ENCODE measurements at regions not wholly inside any gene's neighbourhood (a gene's known extent, or its start where the extent isn't known, plus 50 kb on each side); places are given as distances from the start of the nearest gene placed in this dataset.
A peak's percentile ranks its signal among the peaks of the same experiment; 100 is the strongest.

DNA sequence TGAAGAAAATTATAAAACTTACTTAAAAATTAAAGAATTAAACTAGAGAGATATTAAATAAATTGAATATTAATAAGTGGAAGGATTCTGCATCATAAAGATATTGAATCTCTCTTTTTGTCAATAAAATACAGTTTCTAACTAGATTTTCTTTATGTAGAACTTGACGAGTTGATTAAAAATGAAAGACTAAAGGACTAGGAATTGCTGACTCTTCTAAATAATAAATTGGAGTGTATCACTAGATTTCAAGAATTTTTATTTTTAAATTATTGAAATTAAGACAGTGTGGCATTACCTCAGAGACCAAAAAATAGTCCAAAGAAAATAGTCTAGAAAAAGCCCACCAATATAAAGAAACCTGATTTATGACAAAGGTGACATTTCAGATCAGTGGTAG lies 492.4 kb downstream of the CETN3 start:
- in situ Hi-C loops (cut with MboI; ENCODE audit: low sequenced_read_pairs): no loop called here
- WGBS, 2 experiments (ENCODE audit: extremely low coverage in 2 of 2, insufficient read length in 1 of 2): no CpG with 5 or more reads among the region's 1 CpG

More for the DNA sequence above, 492.4 kb downstream of the CETN3 start:
- H4K5ac ChIP-seq (ENCODE audit: low read depth, low read length): no peak overlapping the region
- no peak overlapping the region for H3K27ac ChIP-seq (ENCODE audit: insufficient read depth, low read length)
- H2AK5ac ChIP-seq (ENCODE audit: low read depth, low read length): no peak overlapping the region
- no peak for ATAC-seq (ENCODE audit: low read depth)
- no peak overlapping the region for H3K4ac ChIP-seq (ENCODE audit: low read depth, low read length)
- no peaks in the 10 kb centered on the region for H3K79me1 ChIP-seq (ENCODE audit: low read depth in 1 of 2, low read length in 2 of 2)
- H3K4me1 ChIP-seq (ENCODE audit: control insufficient read depth, insufficient read depth, low read length): no peaks in the 10 kb centered on the region
- TF ChIP-seq NFE2L2 (IDR thresholded peaks at IDR 0.05; ENCODE audit: low read depth, low read length): no peak
- peak; percentile 56 for TF ChIP-seq MAFK (IDR thresholded peaks at IDR 0.05; ENCODE audit: low read depth, low read length)
- H3K56ac ChIP-seq (ENCODE audit: extremely low read depth, insufficient read depth, low read length): no peak overlapping the region
- H3K14ac ChIP-seq (replicated peaks; ENCODE audit: low read depth, low read length): no peak overlapping the region
- H4K91ac ChIP-seq (ENCODE audit: insufficient read depth, low read depth, low read length): no peak overlapping the region
- no peak overlapping the region for H3K18ac ChIP-seq (ENCODE audit: low read depth, low read length)
- H2BK15ac ChIP-seq (ENCODE audit: low read depth, low read length): no peak overlapping the region
- no peaks in the 10 kb centered on the region for H3K27me3 ChIP-seq (ENCODE audit: control insufficient read depth, insufficient read depth, low read length)
- no peak overlapping the region for H2BK120ac ChIP-seq (ENCODE audit: low read depth, low read length)
- no peaks in the 10 kb centered on the region for H4K20me1 ChIP-seq (ENCODE audit: insufficient read depth, low read length)
- no TSS peak for BruUV-seq (replicated peaks)
- no peak overlapping the region for H4K8ac ChIP-seq (ENCODE audit: low read depth in 2 of 2, low read length in 2 of 2)
- no peak overlapping the region for H3K4me2 ChIP-seq (ENCODE audit: low read depth, low read length)
- H3K9me1 ChIP-seq (ENCODE audit: insufficient read depth, low read length): no peaks in the 10 kb centered on the region
- H2AK9ac ChIP-seq (replicated peaks; ENCODE audit: low read depth, low read length, poor library complexity): no peak overlapping the region
- intact Hi-C loops (cut with micrococcal nuclease) (no loop called here), dilution Hi-C loops (cut with HindIII; ENCODE audit: low sequenced_read_pairs, unreplicated experiment) (no loop called here)
- CTCF ChIA-PET: no interaction called here
- H3K23ac ChIP-seq (ENCODE audit: low read depth, low read length): no peak overlapping the region
- H3K36me3 ChIP-seq (ENCODE audit: control insufficient read depth, insufficient read depth, low read length): no peaks in the 10 kb centered on the region
- POLR2A ChIA-PET (ENCODE audit: unreplicated experiment): no interaction called here
- H3K9ac ChIP-seq (ENCODE audit: low read depth, low read length): no peak overlapping the region
- DNase-seq: no peak
- no peak overlapping the region for H3K4me3 ChIP-seq (ENCODE audit: insufficient read depth, low read depth, low read length)
- no peak overlapping the region for H2BK5ac ChIP-seq (ENCODE audit: low read depth, low read length, poor library complexity, severe bottlenecking)
- no peak overlapping the region for H2AFZ ChIP-seq (replicated peaks; ENCODE audit: low read length, poor library complexity)
- no peak overlapping the region for H2BK20ac ChIP-seq (ENCODE audit: low read depth, low read length)
- H3K9me3 ChIP-seq (ENCODE audit: control insufficient read depth, insufficient read depth, low read length): no peaks in the 10 kb centered on the region
